Keratinocyte (primary cell): ENCODE measurements at regions not wholly inside any gene's neighbourhood (a gene's known extent, or its start where the extent isn't known, plus 50 kb on each side); places are given as distances from the start of the nearest gene placed in this dataset.

Source experiments
- DNase-seq: peaks from one replicate; pipeline ENCODE4 v3.0.0-alpha.2; 2011; ENCODE audit warnings: low read depth, missing footprints, low spot score
- FAIRE-seq: peaks from 2 replicates; lab custom pipeline; 2011; peaks lifted over from hg19 to GRCh38; lab: Jason Lieb, UNC
- H2AFZ ChIP-seq: 2 replicates; pipeline ENCODE4 v1.6.0; 2012; ENCODE audit warnings: low read length, control low read depth, inconsistent platforms; ENCODE audit not compliant: control insufficient read depth
- H3K27ac ChIP-seq: 2 replicates; pipeline ENCODE4 v1.5.1; 2011; ENCODE audit warnings: low read length; ENCODE audit not compliant: control insufficient read depth, insufficient read depth
- H3K27me3 ChIP-seq: 3 replicates; pipeline ENCODE4 v1.6.0; 2011; ENCODE audit warnings: low read length; ENCODE audit not compliant: control insufficient read depth, insufficient read depth; ENCODE audit errors: extremely low read depth
- H3K36me3 ChIP-seq, 2 experiments: 2 replicates in 1 of 2; 3 replicates in 1 of 2; pipeline ENCODE4 v1.5.1; 2011; ENCODE audit warnings: low read length in 2 of 2, mild to moderate bottlenecking in 1 of 2; ENCODE audit not compliant: control insufficient read depth in 2 of 2, insufficient read depth in 2 of 2; ENCODE audit errors: extremely low read depth in 1 of 2
- H3K4me1 ChIP-seq: 3 replicates; pipeline ENCODE4 v1.5.1; 2011; ENCODE audit warnings: low read length; ENCODE audit not compliant: control insufficient read depth, insufficient read depth; ENCODE audit errors: extremely low read depth
- H3K4me2 ChIP-seq: 3 replicates; pipeline ENCODE4 v1.6.0; 2011; ENCODE audit warnings: low read depth, low read length; ENCODE audit not compliant: control insufficient read depth, insufficient read depth; ENCODE audit errors: extremely low read depth
- H3K4me3 ChIP-seq, 3 experiments: fragments of 200-600 bp in 1 of 3; sonication (generic) in 1 of 3; 2 replicates in 2 of 3; 3 replicates in 1 of 3; pipeline ENCODE4 v1.5.1; 2011 to 2016; ENCODE audit warnings: low read length in 3 of 3, mild to moderate bottlenecking in 3 of 3, control low read depth in 2 of 3, inconsistent platforms in 1 of 3, low read depth in 1 of 3, mixed read lengths in 1 of 3, mixed run types in 1 of 3, moderate library complexity in 1 of 3; ENCODE audit not compliant: control insufficient read depth in 2 of 3, insufficient read depth in 2 of 3; ENCODE audit errors: extremely low read depth in 1 of 3
- H3K79me2 ChIP-seq: 2 replicates; pipeline ENCODE4 v1.6.0; 2012; ENCODE audit warnings: low read length; ENCODE audit not compliant: control insufficient read depth, insufficient read depth
- H3K9ac ChIP-seq: 3 replicates; pipeline ENCODE4 v1.6.0; 2011; ENCODE audit warnings: low read length; ENCODE audit not compliant: control insufficient read depth, insufficient read depth; ENCODE audit errors: extremely low read depth
- H3K9me1 ChIP-seq: 3 replicates; pipeline ENCODE4 v1.6.0; 2011; ENCODE audit warnings: low read length; ENCODE audit not compliant: control insufficient read depth, insufficient read depth; ENCODE audit errors: extremely low read depth
- H3K9me3 ChIP-seq: 2 replicates; pipeline ENCODE4 v1.5.1; 2012; ENCODE audit warnings: low read depth, low read length; ENCODE audit not compliant: control insufficient read depth
- H4K20me1 ChIP-seq: 3 replicates; pipeline ENCODE4 v1.6.0; 2011; ENCODE audit warnings: low read length; ENCODE audit not compliant: control insufficient read depth, insufficient read depth; ENCODE audit errors: extremely low read depth
- EZH2 ChIP-seq: IDR thresholded peaks from one replicate; pipeline ENCODE4 v1.6.1; 2012; ENCODE audit warnings: inconsistent platforms, mild to moderate bottlenecking, low read length, moderate library complexity
- dilution Hi-C: fragments of 300-500 bp; cut with MboI; formaldehyde crosslinking; loops from one replicate; pipeline ENCODE4 v1.7.0; 2020; ENCODE audit warnings: low sequenced_read_pairs; ENCODE audit not compliant: extremely low pct_ligation_motif_present
- TF ChIP-seq, protein P1 (sequence below), 3 experiments: IDR thresholded peaks in 1 of 3; conservative IDR thresholded peaks in 1 of 3; optimal IDR thresholded peaks in 1 of 3; 2 replicates in 2 of 3; 3 replicates in 1 of 3; pipeline versions ENCODE3 to v1.5.1; 2011; ENCODE audit warnings: low read length in 3 of 3, mild to moderate bottlenecking in 3 of 3, moderate library complexity in 2 of 3, control low read depth in 1 of 3, inconsistent platforms in 1 of 3; ENCODE audit not compliant: insufficient read depth in 2 of 3; ENCODE audit errors: extremely low read depth in 1 of 3

DNA sequence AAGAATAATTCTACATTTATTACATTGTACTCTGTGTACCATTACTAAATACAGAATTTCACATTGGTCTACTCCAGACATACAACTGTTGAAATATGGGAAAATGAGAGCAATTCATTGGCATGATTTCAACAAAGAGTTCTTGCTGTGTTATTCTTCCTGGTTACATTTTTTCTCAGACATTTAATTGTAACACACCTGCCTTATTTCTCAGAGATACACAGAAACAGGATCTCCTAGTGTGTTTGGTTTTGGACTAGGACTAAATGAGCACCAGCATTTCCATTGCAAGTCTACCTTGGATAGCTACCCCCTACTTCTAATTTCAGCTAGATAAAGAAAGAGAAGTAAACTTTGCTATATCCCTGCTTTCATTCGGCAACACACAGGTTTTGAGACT lies 274.3 kb upstream of the CNTN4 start:
- no peaks in the 10 kb centered on the region for H3K9me3 ChIP-seq
- dilution Hi-C loops: no loop called here

GRCh38 chr3:1828519-1828918 lies 270.1 kb upstream of the CNTN4 start:
- Histone ChIP-seq H3K79me2 (no peaks in the 10 kb centered on the region), H3K4me2 (no peak overlapping the region), H3K9me1 (no peaks in the 10 kb centered on the region), H3K9me3 (no peaks in the 10 kb centered on the region), H3K36me3 (no peaks in the 10 kb centered on the region), H3K27ac (no peak overlapping the region), H4K20me1 (no peaks in the 10 kb centered on the region), H2AFZ (no peak overlapping the region), H3K4me1 (no peaks in the 10 kb centered on the region), H3K4me3 (no peak overlapping the region), H3K9ac (no peak overlapping the region), H3K27me3 (no peaks in the 10 kb centered on the region)
- FAIRE-seq (no peak), DNase-seq (no peak)
- TF ChIP-seq, protein P1, sequence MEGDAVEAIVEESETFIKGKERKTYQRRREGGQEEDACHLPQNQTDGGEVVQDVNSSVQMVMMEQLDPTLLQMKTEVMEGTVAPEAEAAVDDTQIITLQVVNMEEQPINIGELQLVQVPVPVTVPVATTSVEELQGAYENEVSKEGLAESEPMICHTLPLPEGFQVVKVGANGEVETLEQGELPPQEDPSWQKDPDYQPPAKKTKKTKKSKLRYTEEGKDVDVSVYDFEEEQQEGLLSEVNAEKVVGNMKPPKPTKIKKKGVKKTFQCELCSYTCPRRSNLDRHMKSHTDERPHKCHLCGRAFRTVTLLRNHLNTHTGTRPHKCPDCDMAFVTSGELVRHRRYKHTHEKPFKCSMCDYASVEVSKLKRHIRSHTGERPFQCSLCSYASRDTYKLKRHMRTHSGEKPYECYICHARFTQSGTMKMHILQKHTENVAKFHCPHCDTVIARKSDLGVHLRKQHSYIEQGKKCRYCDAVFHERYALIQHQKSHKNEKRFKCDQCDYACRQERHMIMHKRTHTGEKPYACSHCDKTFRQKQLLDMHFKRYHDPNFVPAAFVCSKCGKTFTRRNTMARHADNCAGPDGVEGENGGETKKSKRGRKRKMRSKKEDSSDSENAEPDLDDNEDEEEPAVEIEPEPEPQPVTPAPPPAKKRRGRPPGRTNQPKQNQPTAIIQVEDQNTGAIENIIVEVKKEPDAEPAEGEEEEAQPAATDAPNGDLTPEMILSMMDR (optimal IDR thresholded peaks at IDR 0.05 in 1 of 3, IDR thresholded peaks at IDR 0.05 in 1 of 3, conservative IDR thresholded peaks at IDR 0.05 in 1 of 3; ENCODE audit: extremely low read depth in 1 of 3, insufficient read depth in 2 of 3, low read length in 3 of 3): no peak
- TF ChIP-seq EZH2: no peak
- dilution Hi-C loops: no loop called here

More for the DNA sequence above, 274.3 kb upstream of the CNTN4 start:
- no peaks in the 10 kb centered on the region for H3K27me3 ChIP-seq
- no peaks in the 10 kb centered on the region for H4K20me1 ChIP-seq
- no peak overlapping the region for H3K27ac ChIP-seq
- no peaks in the 10 kb centered on the region for H3K4me1 ChIP-seq
- no peaks in the 10 kb centered on the region for H3K9me1 ChIP-seq
- H3K79me2 ChIP-seq: no peaks in the 10 kb centered on the region
- no peak overlapping the region for H3K9ac ChIP-seq
- H2AFZ ChIP-seq: no peak overlapping the region
- FAIRE-seq (no peak), DNase-seq (no peak)
- no peak overlapping the region for H3K4me3 ChIP-seq
- no peaks in the 10 kb centered on the region for H3K36me3 ChIP-seq
- TF ChIP-seq EZH2: no peak
- TF ChIP-seq, protein P1 (optimal IDR thresholded peaks at IDR 0.05 in 1 of 3, IDR thresholded peaks at IDR 0.05 in 1 of 3, conservative IDR thresholded peaks at IDR 0.05 in 1 of 3; ENCODE audit: extremely low read depth in 1 of 3, insufficient read depth in 2 of 3, low read length in 3 of 3): no peak
- H3K4me2 ChIP-seq: no peak overlapping the region
